ENCODE measurements at regions not wholly inside any gene's neighbourhood (a gene's known extent, or its start where the extent isn't known, plus 50 kb on each side); places are given as distances from the start of the nearest gene placed in this dataset.

GRCh38 chr2:217356781-217357180 is 496.9 kb upstream of the TNP1 start:
- TF ChIP-seq POLR2A (IDR thresholded peaks at IDR 0.05) (no peak), CTCF (IDR thresholded peaks at IDR 0.05) (no peak)

Data from prostate gland (tissue), 2 donors.